WTC11 (cell line): ENCODE measurements at regions not wholly inside any gene's neighbourhood (a gene's known extent, or its start where the extent isn't known, plus 50 kb on each side); places are given as distances from the start of the nearest gene placed in this dataset.

ENCODE experiments used
- ATAC-seq: fragments of 200-7000 bp; cut with Tn5 transposase; 2 replicates; pipeline ENCODE4 v1.10.0; 2021; ENCODE audit warnings: mild to moderate bottlenecking, moderate library complexity
- CTCF ChIA-PET: fragments of 300-600 bp; sonication (Branson Sonifier 250); formaldehyde crosslinking; loops from one replicate; lab custom pipeline; 2021; ENCODE audit warnings: antibody characterized with exemption; lab: Charles Lee
- POLR2A ChIA-PET: fragments of 350-600 bp; sonication (Branson Sonifier 250); formaldehyde crosslinking; loops from one replicate; lab custom pipeline; 2021; ENCODE audit warnings: antibody characterized with exemption; lab: Charles Lee
- DNase-seq: peaks from one replicate; pipeline ENCODE4 v3.0.0; 2021; ENCODE audit warnings: low spot score
- H3K27ac Mint-ChIP-seq: 2 replicates; pipeline ENCODE4 v1.8.0; 2021; ENCODE audit warnings: mixed read lengths
- H3K27me3 Mint-ChIP-seq: 2 replicates; pipeline ENCODE4 v1.8.0; 2021; ENCODE audit warnings: low read depth, mild to moderate bottlenecking, moderate library complexity, mixed read lengths
- H3K36me3 Mint-ChIP-seq: 2 replicates; pipeline ENCODE4 v1.8.0; 2021; ENCODE audit warnings: mixed read lengths
- H3K4me1 Mint-ChIP-seq: 2 replicates; pipeline ENCODE4 v1.8.0; 2022; ENCODE audit warnings: mixed read lengths
- H3K4me3 Mint-ChIP-seq: 2 replicates; pipeline ENCODE4 v1.8.0; 2021; ENCODE audit warnings: mild to moderate bottlenecking, moderate library complexity, mixed read lengths
- H3K9me3 Mint-ChIP-seq: 2 replicates; pipeline ENCODE4 v1.8.0; 2021; ENCODE audit warnings: mixed read lengths
- ATF1 ChIP-seq: sonication (generic); formaldehyde crosslinking; IDR thresholded peaks from 2 replicates; pipeline ENCODE4 v1.8.1; 2023; ENCODE audit warnings: mild to moderate bottlenecking, moderate library complexity, missing genetic modification reagents
- ELF4 ChIP-seq: sonication (generic); formaldehyde crosslinking; IDR thresholded peaks from 2 replicates; pipeline ENCODE4 v1.8.1; 2022; ENCODE audit warnings: low read depth, mild to moderate bottlenecking, moderate library complexity, missing genetic modification reagents
- ESRRA ChIP-seq: sonication (generic); formaldehyde crosslinking; IDR thresholded peaks from 2 replicates; pipeline ENCODE4 v1.8.1; 2022; ENCODE audit warnings: mild to moderate bottlenecking, missing genetic modification reagents, borderline replicate concordance
- IRF2 ChIP-seq: sonication (generic); formaldehyde crosslinking; IDR thresholded peaks from 2 replicates; pipeline ENCODE4 v1.8.0; 2022; ENCODE audit warnings: low read depth, missing genetic modification reagents, borderline replicate concordance
- JAZF1 ChIP-seq: fragments of 250-450 bp; sonication (Bioruptor Pico); IDR thresholded peaks from 2 replicates; pipeline ENCODE4 v1.9.0; 2021; ENCODE audit warnings: moderate library complexity, mild to moderate bottlenecking, inconsistent platforms
- SP1 ChIP-seq: sonication (generic); formaldehyde crosslinking; conservative IDR thresholded peaks from 2 replicates; pipeline ENCODE4 v1.8.1; 2022; ENCODE audit warnings: missing genetic modification reagents
- TP53 ChIP-seq: sonication (generic); formaldehyde crosslinking; IDR thresholded peaks from 2 replicates; pipeline ENCODE4 v1.8.1; 2023; ENCODE audit warnings: mild to moderate bottlenecking, missing genetic modification reagents
- ZNF121 ChIP-seq: sonication (generic); formaldehyde crosslinking; IDR thresholded peaks from 2 replicates; pipeline ENCODE4 v1.8.0; 2023; ENCODE audit warnings: missing genetic modification reagents
- ZNF138 ChIP-seq: sonication (generic); formaldehyde crosslinking; conservative IDR thresholded peaks from 2 replicates; pipeline ENCODE4 v1.8.1; 2022; ENCODE audit warnings: mild to moderate bottlenecking, moderate library complexity, missing genetic modification reagents
- ZNF219 ChIP-seq: sonication (generic); formaldehyde crosslinking; IDR thresholded peaks from 2 replicates; pipeline ENCODE4 v1.8.0; 2023; ENCODE audit warnings: missing genetic modification reagents, mild to moderate bottlenecking, borderline replicate concordance
- ZNF423 ChIP-seq: fragments of 250-450 bp; sonication (Bioruptor Pico); IDR thresholded peaks from 2 replicates; pipeline ENCODE4 v2.1.2; 2022; ENCODE audit warnings: mild to moderate bottlenecking, moderate library complexity
- ZNF671 ChIP-seq: fragments of 250-450 bp; sonication (Bioruptor Pico); IDR thresholded peaks from 2 replicates; pipeline ENCODE4 v1.8.0; 2021; ENCODE audit warnings: mild to moderate bottlenecking
- TF ChIP-seq, protein P1 (sequence below): sonication (generic); formaldehyde crosslinking; IDR thresholded peaks from 2 replicates; pipeline ENCODE4 v1.8.1; 2023; ENCODE audit warnings: mild to moderate bottlenecking, missing genetic modification reagents
- TF ChIP-seq, protein P2 (sequence below): sonication (generic); formaldehyde crosslinking; IDR thresholded peaks from 2 replicates; pipeline ENCODE4 v1.8.0; 2022; ENCODE audit warnings: mild to moderate bottlenecking, missing genetic modification reagents
- TF ChIP-seq, protein P3 (sequence below): sonication (generic); formaldehyde crosslinking; IDR thresholded peaks from 2 replicates; pipeline ENCODE4 v1.8.1; 2022; ENCODE audit warnings: mild to moderate bottlenecking, moderate library complexity, missing genetic modification reagents
- TF ChIP-seq, protein P4 (sequence below): sonication (generic); formaldehyde crosslinking; IDR thresholded peaks from 2 replicates; pipeline ENCODE4 v1.8.1; 2023; ENCODE audit warnings: mild to moderate bottlenecking, missing genetic modification reagents
- TF ChIP-seq, protein P5 (sequence below): sonication (generic); formaldehyde crosslinking; IDR thresholded peaks from 2 replicates; pipeline ENCODE4 v1.8.1; 2022; ENCODE audit warnings: low read depth, mild to moderate bottlenecking, moderate library complexity, missing genetic modification reagents, borderline replicate concordance
- TF ChIP-seq, protein P6 (sequence below): sonication (generic); formaldehyde crosslinking; IDR thresholded peaks from 2 replicates; pipeline ENCODE4 v1.8.1; 2023; ENCODE audit warnings: mild to moderate bottlenecking, missing genetic modification reagents, moderate library complexity
- TF ChIP-seq, protein P7 (sequence below): sonication (generic); formaldehyde crosslinking; IDR thresholded peaks from 2 replicates; pipeline ENCODE4 v1.8.1; 2023; ENCODE audit warnings: mild to moderate bottlenecking, moderate library complexity, missing genetic modification reagents

DNA sequence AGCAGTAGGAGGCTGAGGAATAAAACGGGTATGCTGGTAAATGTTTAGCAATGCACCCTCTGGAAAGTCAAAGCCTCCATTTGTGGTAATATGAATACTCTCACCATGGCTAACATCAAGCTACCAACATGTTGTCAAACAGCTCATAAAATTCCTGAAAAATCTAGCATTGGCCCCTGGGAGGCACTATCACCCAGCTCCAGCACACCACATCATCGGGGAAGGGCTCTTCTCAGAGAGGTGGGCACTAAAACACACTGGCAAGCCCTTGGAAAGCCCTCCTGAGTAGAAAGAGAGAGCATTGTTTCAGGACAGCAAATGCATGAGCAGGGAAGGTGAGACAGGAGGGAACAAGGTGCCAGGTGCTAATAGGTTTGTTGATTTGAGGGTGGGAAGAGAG, 53.9 kb upstream of the FLT1 start:
- peak; percentile 85 for ATAC-seq
- DNase-seq: no peak
- POLR2A ChIA-PET: interaction anchor here (1.0 kb wide), 1 partner anchor 125 kb away, joined by 3 read pairs; no protein-coding TSS in a partner anchor
- peaks cover 7% of the 10 kb centered on the region; the same call in 1 of the 2 replicates for H3K27me3 Mint-ChIP-seq
- no peak for TF ChIP-seq ELF4 (CRISPR knock-in tag)
- TF ChIP-seq, protein P1, sequence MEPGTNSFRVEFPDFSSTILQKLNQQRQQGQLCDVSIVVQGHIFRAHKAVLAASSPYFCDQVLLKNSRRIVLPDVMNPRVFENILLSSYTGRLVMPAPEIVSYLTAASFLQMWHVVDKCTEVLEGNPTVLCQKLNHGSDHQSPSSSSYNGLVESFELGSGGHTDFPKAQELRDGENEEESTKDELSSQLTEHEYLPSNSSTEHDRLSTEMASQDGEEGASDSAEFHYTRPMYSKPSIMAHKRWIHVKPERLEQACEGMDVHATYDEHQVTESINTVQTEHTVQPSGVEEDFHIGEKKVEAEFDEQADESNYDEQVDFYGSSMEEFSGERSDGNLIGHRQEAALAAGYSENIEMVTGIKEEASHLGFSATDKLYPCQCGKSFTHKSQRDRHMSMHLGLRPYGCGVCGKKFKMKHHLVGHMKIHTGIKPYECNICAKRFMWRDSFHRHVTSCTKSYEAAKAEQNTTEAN (CRISPR knock-in tag): no peak
- no peak for TF ChIP-seq JAZF1 (CRISPR knock-in tag)
- TF ChIP-seq, all 79 proteins: peak for 0
- Mint-ChIP-seq H3K36me3 (peaks cover 3% of the 10 kb centered on the region; the same call in 1 of the 2 replicates), H3K27ac (no peak overlapping the region; the same call in 1 of the 2 replicates), H3K4me3 (no peak overlapping the region), H3K9me3 (peaks cover 10% of the 10 kb centered on the region), H3K4me1 (peaks cover 18% of the 10 kb centered on the region)
- CTCF ChIA-PET: interaction anchor here (0.6 to 1.8 kb wide), 28 partner anchors 11 to 287 kb away, joined by 3 to 23 read pairs (median 4); partner anchors contain the start of gene POMP

DNA sequence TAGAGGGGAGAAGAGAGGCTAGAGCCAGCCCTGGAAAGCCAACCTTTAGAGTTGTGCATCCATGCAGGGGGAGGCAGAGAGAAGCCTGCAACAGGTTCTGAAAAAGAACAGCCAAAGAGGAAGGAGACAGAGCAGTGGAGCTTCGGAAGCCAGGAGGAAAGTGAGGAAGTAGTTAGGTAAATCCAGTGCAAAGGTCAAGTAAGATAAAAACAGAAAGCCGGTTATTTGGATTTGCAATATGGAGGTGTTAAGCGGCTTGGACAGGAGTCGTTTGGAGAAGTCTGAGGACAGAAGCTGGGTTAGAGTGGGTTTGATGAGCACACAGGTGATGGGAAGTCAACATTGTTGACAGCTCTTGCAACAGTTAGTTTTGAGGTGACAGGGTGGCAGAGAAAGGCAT, 53.5 kb upstream of the FLT1 start:
- CTCF ChIA-PET: interaction anchor here (0.6 to 1.8 kb wide), 28 partner anchors 11 to 287 kb away, joined by 3 to 23 read pairs (median 4); partner anchors contain the start of gene POMP
- Mint-ChIP-seq H3K9me3 (peaks cover 14% of the 10 kb centered on the region), H3K4me1 (peaks cover 18% of the 10 kb centered on the region), H3K36me3 (peaks cover 5% of the 10 kb centered on the region; the same call in 1 of the 2 replicates), H3K4me3 (no peak overlapping the region), H3K27me3 (peaks cover 7% of the 10 kb centered on the region; the same call in 1 of the 2 replicates), H3K27ac (no peak overlapping the region)
- POLR2A ChIA-PET: interaction anchor here (1.0 kb wide), 1 partner anchor 125 kb away, joined by 3 read pairs; no protein-coding TSS in a partner anchor
- DNase-seq: no peak
- no peak for ATAC-seq
- TF ChIP-seq ZNF138 (no peak), ESRRA (CRISPR knock-in tag) (no peak), SP1 (CRISPR knock-in tag) (no peak), ZNF423 (CRISPR knock-in tag) (no peak), IRF2 (CRISPR knock-in tag) (no peak), ZNF671 (no peak), ATF1 (CRISPR knock-in tag) (no peak), TP53 (CRISPR knock-in tag) (no peak), ZNF219 (CRISPR knock-in tag) (no peak), ZNF121 (no peak)
- TF ChIP-seq, protein P2, sequence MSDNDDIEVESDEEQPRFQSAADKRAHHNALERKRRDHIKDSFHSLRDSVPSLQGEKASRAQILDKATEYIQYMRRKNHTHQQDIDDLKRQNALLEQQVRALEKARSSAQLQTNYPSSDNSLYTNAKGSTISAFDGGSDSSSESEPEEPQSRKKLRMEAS (CRISPR knock-in tag): no peak
- TF ChIP-seq, protein P3, sequence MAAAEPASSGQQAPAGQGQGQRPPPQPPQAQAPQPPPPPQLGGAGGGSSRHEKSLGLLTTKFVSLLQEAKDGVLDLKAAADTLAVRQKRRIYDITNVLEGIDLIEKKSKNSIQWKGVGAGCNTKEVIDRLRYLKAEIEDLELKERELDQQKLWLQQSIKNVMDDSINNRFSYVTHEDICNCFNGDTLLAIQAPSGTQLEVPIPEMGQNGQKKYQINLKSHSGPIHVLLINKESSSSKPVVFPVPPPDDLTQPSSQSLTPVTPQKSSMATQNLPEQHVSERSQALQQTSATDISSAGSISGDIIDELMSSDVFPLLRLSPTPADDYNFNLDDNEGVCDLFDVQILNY (CRISPR knock-in tag): no peak
- TF ChIP-seq, protein P4, sequence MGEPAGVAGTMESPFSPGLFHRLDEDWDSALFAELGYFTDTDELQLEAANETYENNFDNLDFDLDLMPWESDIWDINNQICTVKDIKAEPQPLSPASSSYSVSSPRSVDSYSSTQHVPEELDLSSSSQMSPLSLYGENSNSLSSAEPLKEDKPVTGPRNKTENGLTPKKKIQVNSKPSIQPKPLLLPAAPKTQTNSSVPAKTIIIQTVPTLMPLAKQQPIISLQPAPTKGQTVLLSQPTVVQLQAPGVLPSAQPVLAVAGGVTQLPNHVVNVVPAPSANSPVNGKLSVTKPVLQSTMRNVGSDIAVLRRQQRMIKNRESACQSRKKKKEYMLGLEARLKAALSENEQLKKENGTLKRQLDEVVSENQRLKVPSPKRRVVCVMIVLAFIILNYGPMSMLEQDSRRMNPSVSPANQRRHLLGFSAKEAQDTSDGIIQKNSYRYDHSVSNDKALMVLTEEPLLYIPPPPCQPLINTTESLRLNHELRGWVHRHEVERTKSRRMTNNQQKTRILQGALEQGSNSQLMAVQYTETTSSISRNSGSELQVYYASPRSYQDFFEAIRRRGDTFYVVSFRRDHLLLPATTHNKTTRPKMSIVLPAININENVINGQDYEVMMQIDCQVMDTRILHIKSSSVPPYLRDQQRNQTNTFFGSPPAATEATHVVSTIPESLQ (CRISPR knock-in tag): no peak
- TF ChIP-seq, protein P5, sequence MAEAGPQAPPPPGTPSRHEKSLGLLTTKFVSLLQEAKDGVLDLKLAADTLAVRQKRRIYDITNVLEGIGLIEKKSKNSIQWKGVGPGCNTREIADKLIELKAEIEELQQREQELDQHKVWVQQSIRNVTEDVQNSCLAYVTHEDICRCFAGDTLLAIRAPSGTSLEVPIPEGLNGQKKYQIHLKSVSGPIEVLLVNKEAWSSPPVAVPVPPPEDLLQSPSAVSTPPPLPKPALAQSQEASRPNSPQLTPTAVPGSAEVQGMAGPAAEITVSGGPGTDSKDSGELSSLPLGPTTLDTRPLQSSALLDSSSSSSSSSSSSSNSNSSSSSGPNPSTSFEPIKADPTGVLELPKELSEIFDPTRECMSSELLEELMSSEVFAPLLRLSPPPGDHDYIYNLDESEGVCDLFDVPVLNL (CRISPR knock-in tag): no peak
- TF ChIP-seq, protein P6, sequence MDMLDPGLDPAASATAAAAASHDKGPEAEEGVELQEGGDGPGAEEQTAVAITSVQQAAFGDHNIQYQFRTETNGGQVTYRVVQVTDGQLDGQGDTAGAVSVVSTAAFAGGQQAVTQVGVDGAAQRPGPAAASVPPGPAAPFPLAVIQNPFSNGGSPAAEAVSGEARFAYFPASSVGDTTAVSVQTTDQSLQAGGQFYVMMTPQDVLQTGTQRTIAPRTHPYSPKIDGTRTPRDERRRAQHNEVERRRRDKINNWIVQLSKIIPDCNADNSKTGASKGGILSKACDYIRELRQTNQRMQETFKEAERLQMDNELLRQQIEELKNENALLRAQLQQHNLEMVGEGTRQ (CRISPR knock-in tag): no peak
- TF ChIP-seq, protein P7, sequence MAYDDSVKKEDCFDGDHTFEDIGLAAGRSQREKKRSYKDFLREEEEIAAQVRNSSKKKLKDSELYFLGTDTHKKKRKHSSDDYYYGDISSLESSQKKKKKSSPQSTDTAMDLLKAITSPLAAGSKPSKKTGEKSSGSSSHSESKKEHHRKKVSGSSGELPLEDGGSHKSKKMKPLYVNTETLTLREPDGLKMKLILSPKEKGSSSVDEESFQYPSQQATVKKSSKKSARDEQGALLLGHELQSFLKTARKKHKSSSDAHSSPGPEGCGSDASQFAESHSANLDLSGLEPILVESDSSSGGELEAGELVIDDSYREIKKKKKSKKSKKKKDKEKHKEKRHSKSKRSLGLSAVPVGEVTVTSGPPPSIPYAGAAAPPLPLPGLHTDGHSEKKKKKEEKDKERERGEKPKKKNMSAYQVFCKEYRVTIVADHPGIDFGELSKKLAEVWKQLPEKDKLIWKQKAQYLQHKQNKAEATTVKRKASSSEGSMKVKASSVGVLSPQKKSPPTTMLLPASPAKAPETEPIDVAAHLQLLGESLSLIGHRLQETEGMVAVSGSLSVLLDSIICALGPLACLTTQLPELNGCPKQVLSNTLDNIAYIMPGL: no peak
